Vagina (tissue), 2 donors: ENCODE measurements at regions not wholly inside any gene's neighbourhood (a gene's known extent, or its start where the extent isn't known, plus 50 kb on each side); places are given as distances from the start of the nearest gene placed in this dataset.

ENCODE experiments used
- DNase-seq, 2 donors: peaks; one replicate each; pipeline ENCODE4 v3.0.0-alpha.2; 2017; ENCODE audit errors: extremely low spot score in 2 of 2
- H3K27ac ChIP-seq: fragments of 200-600 bp; sonication (generic); one replicate; pipeline ENCODE4 v1.5.1; 2019
- H3K27me3 ChIP-seq: fragments of 200-600 bp; sonication (generic); one replicate; pipeline ENCODE4 v1.5.1; 2019
- H3K36me3 ChIP-seq, 2 donors: fragments of 200-600 bp; sonication (generic); one replicate each; pipeline ENCODE4 v1.5.1; 2017 to 2019
- H3K4me1 ChIP-seq: fragments of 200-600 bp; sonication (generic); one replicate; pipeline ENCODE4 v1.5.1; 2019
- H3K4me3 ChIP-seq, 2 donors: fragments of 200-600 bp; sonication (generic); 1 replicate in 1 of 2; 2 replicates in 1 of 2; pipeline ENCODE4 v1.5.1; 2016 to 2019
- H3K9me3 ChIP-seq: fragments of 200-600 bp; sonication (generic); one replicate; pipeline ENCODE4 v1.5.1; 2019
- POLR2A ChIP-seq, 2 donors: fragments of 450-650 bp; IDR thresholded peaks; one replicate each; pipeline ENCODE4 v1.6.1; 2017; ENCODE audit warnings: antibody characterized with exemption in 2 of 2, mild to moderate bottlenecking in 2 of 2, moderate library complexity in 2 of 2
- POLR2AphosphoS5 ChIP-seq, 2 donors: sonication (generic); formaldehyde crosslinking; IDR thresholded peaks; one replicate each; pipeline ENCODE4 v1.9.0; 2017; ENCODE audit warnings: antibody characterized with exemption in 2 of 2, mild to moderate bottlenecking in 2 of 2, low read depth in 1 of 2; ENCODE audit not compliant: insufficient read depth in 1 of 2
- intact Hi-C: fragments of 100-400 bp; cut with DNase I; formaldehyde crosslinking; loops from one replicate; pipeline ENCODE4 v1.15.1; 2023
- TF ChIP-seq, protein P1 (sequence below), 3 experiments: fragments of 450-650 bp in 2 of 3; fragments of 200-600 bp in 1 of 3; sonication (generic) in 1 of 3; IDR thresholded peaks; one replicate each; pipeline ENCODE4 v1.5.1; 2017 to 2019; ENCODE audit warnings: antibody characterized with exemption in 3 of 3, mild to moderate bottlenecking in 2 of 3, moderate library complexity in 2 of 3

GRCh38 chr14:38536376-38537038, 280.6 kb upstream of the CLEC14A start:
- no peaks in the 10 kb centered on the region for H3K36me3 ChIP-seq
- no peak overlapping the region for H3K4me3 ChIP-seq
- H3K27me3 ChIP-seq = no peaks in the 10 kb centered on the region
- H3K4me1 ChIP-seq = no peaks in the 10 kb centered on the region
- H3K9me3 ChIP-seq = no peaks in the 10 kb centered on the region
- intact Hi-C loops = no loop called here
- no peak for DNase-seq
- H3K27ac ChIP-seq = no peak overlapping the region
- TF ChIP-seq POLR2A (IDR thresholded peaks at IDR 0.05) = no peak
- no peak for TF ChIP-seq POLR2AphosphoS5 (IDR thresholded peaks at IDR 0.05; ENCODE audit: insufficient read depth in 1 of 2, low read depth in 1 of 2)
- TF ChIP-seq, protein P1, sequence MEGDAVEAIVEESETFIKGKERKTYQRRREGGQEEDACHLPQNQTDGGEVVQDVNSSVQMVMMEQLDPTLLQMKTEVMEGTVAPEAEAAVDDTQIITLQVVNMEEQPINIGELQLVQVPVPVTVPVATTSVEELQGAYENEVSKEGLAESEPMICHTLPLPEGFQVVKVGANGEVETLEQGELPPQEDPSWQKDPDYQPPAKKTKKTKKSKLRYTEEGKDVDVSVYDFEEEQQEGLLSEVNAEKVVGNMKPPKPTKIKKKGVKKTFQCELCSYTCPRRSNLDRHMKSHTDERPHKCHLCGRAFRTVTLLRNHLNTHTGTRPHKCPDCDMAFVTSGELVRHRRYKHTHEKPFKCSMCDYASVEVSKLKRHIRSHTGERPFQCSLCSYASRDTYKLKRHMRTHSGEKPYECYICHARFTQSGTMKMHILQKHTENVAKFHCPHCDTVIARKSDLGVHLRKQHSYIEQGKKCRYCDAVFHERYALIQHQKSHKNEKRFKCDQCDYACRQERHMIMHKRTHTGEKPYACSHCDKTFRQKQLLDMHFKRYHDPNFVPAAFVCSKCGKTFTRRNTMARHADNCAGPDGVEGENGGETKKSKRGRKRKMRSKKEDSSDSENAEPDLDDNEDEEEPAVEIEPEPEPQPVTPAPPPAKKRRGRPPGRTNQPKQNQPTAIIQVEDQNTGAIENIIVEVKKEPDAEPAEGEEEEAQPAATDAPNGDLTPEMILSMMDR (IDR thresholded peaks at IDR 0.05) = no peak

DNA sequence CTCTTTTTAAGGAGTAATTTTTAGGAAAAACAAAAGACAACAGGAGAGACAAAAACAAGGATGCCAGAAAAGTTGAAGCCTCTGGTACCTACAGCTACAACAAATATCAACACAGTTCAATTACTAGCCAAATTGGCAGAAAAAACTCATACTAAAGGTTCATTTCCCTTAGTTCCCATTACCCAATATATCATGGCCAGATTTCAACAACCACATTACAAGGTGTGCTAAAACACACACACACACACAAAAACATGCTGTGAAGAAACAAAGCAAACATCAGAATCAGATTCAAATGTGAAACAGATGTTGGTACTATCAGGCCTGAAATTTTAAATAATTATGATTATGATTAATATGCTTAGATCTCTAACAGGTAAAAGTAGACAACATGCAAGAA, 272.7 kb upstream of the CLEC14A start:
- no peaks in the 10 kb centered on the region for H3K4me1 ChIP-seq
- H3K9me3 ChIP-seq = no peaks in the 10 kb centered on the region
- no peak overlapping the region for H3K4me3 ChIP-seq
- H3K36me3 ChIP-seq = no peaks in the 10 kb centered on the region
- intact Hi-C loops = no loop called here
- DNase-seq = no peak
- no peak overlapping the region for H3K27ac ChIP-seq
- no peaks in the 10 kb centered on the region for H3K27me3 ChIP-seq
- TF ChIP-seq POLR2AphosphoS5 (IDR thresholded peaks at IDR 0.05; ENCODE audit: insufficient read depth in 1 of 2, low read depth in 1 of 2) = no peak
- TF ChIP-seq, protein P1 (IDR thresholded peaks at IDR 0.05) = no peak
- no peak for TF ChIP-seq POLR2A (IDR thresholded peaks at IDR 0.05)

GRCh38 chr14:38527502-38527878, 271.6 kb upstream of the CLEC14A start:
- intact Hi-C loops = no loop called here
- Histone ChIP-seq H3K4me1 (no peaks in the 10 kb centered on the region), H3K27me3 (no peaks in the 10 kb centered on the region), H3K4me3 (no peak overlapping the region), H3K27ac (no peak overlapping the region), H3K36me3 (no peaks in the 10 kb centered on the region), H3K9me3 (no peaks in the 10 kb centered on the region)
- TF ChIP-seq POLR2AphosphoS5 (IDR thresholded peaks at IDR 0.05; ENCODE audit: insufficient read depth in 1 of 2, low read depth in 1 of 2) = no peak
- TF ChIP-seq, protein P1 (IDR thresholded peaks at IDR 0.05) = no peak
- TF ChIP-seq POLR2A (IDR thresholded peaks at IDR 0.05) = no peak
- no peak for DNase-seq

GRCh38 chr14:38526826-38527501, 271.1 kb upstream of the CLEC14A start:
- Histone ChIP-seq H3K4me1 (no peaks in the 10 kb centered on the region), H3K27me3 (no peaks in the 10 kb centered on the region), H3K36me3 (no peaks in the 10 kb centered on the region), H3K4me3 (no peak overlapping the region), H3K27ac (no peak overlapping the region), H3K9me3 (no peaks in the 10 kb centered on the region)
- intact Hi-C loops = no loop called here
- TF ChIP-seq POLR2A (IDR thresholded peaks at IDR 0.05) (no peak), POLR2AphosphoS5 (IDR thresholded peaks at IDR 0.05; ENCODE audit: insufficient read depth in 1 of 2, low read depth in 1 of 2) (no peak)
- TF ChIP-seq, protein P1 (IDR thresholded peaks at IDR 0.05) = no peak
- DNase-seq = no peak
